ENCODE measurements at regions not wholly inside any gene's neighbourhood (a gene's known extent, or its start where the extent isn't known, plus 50 kb on each side); places are given as distances from the start of the nearest gene placed in this dataset.

GRCh38 chr11:127844876-127845275, 742.5 kb downstream of the ETS1 start:
- TF ChIP-seq CTCF (IDR thresholded peaks at IDR 0.05), result no peak
- no peak for TF ChIP-seq POLR2A (IDR thresholded peaks at IDR 0.05)
- no peak for TF ChIP-seq POLR2AphosphoS5 (IDR thresholded peaks at IDR 0.05)

All from prostate gland (tissue), 2 donors.